ENCODE measurements at regions not wholly inside any gene's neighbourhood (a gene's known extent, or its start where the extent isn't known, plus 50 kb on each side); places are given as distances from the start of the nearest gene placed in this dataset.

GRCh38 chr5:4100739-4101138, 505.1 kb downstream of the IRX1 start:
- no peak for TF ChIP-seq CTCF (IDR thresholded peaks at IDR 0.05)
- no peak for TF ChIP-seq POLR2A (IDR thresholded peaks at IDR 0.05)

Measured in Peyer's patch (tissue), 4 donors.